ENCODE measurements at regions not wholly inside any gene's neighbourhood (a gene's known extent, or its start where the extent isn't known, plus 50 kb on each side); places are given as distances from the start of the nearest gene placed in this dataset.

GRCh38 chr11:95459291-95460042 lies 228.5 kb upstream of the SESN3 start:
- Histone ChIP-seq H3K4me1 (replicated peaks in 1 of 2) (no peaks in the 10 kb centered on the region), H3K27ac (no peak overlapping the region), H3K4me3 (no peak overlapping the region)
- ATAC-seq (replicated peaks in 6 of 8) = peak in 3 of 8 experiments; percentile 51 to 76 (median 61)
- WGBS, 10 experiments = 23 to 92% (median 78%) methylated on average over 2 to 7 of the region's 7 CpGs
- in situ Hi-C loops (cut with MboI; ENCODE audit: low pct_unique_long_range_greater_than_20kb in 2 of 9, low sequenced_read_pairs in 9 of 9, unreplicated experiment in 9 of 9) = no loop called here

DNA sequence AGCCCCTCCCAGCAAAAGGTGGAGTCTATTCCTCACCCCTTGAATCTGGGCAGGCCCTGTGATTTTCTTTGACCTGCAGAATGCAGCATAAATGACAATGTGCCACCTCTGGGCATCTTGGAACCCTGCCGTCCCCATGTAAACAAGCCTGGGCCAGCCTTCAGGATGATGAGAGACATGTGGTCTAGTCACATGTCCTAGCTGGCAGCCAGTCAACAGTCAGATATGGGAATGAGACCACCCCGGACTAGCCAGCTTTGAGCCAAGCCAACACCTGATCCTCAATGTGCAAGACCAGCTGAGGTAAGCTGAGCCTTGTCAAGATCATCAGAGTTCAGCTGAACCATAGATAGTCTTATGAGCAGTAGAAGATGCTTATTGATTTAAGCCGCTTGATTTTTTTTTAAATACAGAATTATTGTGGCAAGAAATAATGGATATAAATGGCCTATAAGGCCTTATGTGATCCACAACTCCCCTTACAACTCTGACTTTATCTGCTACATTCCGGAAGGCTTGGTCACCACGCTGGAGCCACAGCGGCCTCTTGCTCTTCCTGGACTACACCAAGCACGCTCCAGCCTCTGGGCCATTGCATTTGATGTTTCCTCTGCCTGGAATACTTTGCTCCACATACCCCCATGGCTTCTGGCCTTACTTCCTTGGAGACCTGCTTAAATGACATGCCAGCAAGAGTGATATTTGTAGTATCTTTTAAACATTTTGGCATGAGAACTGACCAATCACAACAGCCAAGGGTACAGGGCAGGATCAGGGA lies 225.9 kb upstream of the SESN3 start:
- H3K4me3 ChIP-seq = no peak overlapping the region
- no peak overlapping the region for H3K27ac ChIP-seq
- peaks cover 0 to 8% of the 10 kb centered on the region in 2 donors for H3K4me1 ChIP-seq (replicated peaks in 1 of 2)
- ATAC-seq (replicated peaks in 6 of 8) = no peak
- WGBS, 10 experiments = 75 to 93% (median 88%) methylated on average over 1 to 6 of the region's 7 CpGs; no CpG with 5 or more reads in 1 of the 10 experiments
- in situ Hi-C loops (cut with MboI; ENCODE audit: low pct_unique_long_range_greater_than_20kb in 2 of 9, low sequenced_read_pairs in 9 of 9, unreplicated experiment in 9 of 9) = no loop called here

GRCh38 chr11:95455228-95455970 lies 224.4 kb upstream of the SESN3 start:
- Histone ChIP-seq H3K4me1 (replicated peaks in 1 of 2) (peaks cover 0 to 8% of the 10 kb centered on the region in 2 donors), H3K4me3 (no peak overlapping the region), H3K27ac (no peak overlapping the region)
- ATAC-seq (replicated peaks in 6 of 8) = peak in 1 of 8 experiments; percentile 25
- in situ Hi-C loops (cut with MboI; ENCODE audit: low pct_unique_long_range_greater_than_20kb in 2 of 9, low sequenced_read_pairs in 9 of 9, unreplicated experiment in 9 of 9) = no loop called here
- 51 to 100% (median 83%) methylated on average over 1 to 6 of the region's 6 CpGs; no CpG with 5 or more reads in 2 of the 10 experiments for WGBS, 10 experiments

GRCh38 chr11:95453616-95454171 lies 222.7 kb upstream of the SESN3 start:
- no peak overlapping the region for H3K27ac ChIP-seq

DNA sequence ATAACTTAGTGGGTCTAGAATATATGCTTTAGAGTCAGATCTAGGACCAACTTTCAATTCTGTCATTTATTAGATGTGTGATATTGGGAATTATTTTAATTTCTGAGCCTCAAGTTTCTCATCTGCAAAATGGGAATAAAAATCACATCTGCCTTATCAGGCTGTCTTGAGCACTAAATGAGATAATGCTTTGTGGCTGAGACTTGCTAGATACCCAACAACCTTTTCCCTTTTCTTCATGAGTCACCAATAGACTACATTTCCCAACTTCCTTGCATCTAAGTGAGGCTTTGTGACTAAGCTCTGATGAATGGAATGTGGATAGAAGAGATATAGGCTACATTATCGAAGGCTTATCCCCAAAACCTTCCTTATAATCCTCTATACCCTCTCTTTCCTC lies 220.7 kb upstream of the SESN3 start:
- H3K4me3 ChIP-seq = no peak overlapping the region
- in situ Hi-C loops (cut with MboI; ENCODE audit: low pct_unique_long_range_greater_than_20kb in 2 of 9, low sequenced_read_pairs in 9 of 9, unreplicated experiment in 9 of 9) = no loop called here
- peaks cover 0 to 8% of the 10 kb centered on the region in 2 donors for H3K4me1 ChIP-seq (replicated peaks in 1 of 2)
- H3K27ac ChIP-seq = no peak overlapping the region
- ATAC-seq (replicated peaks in 6 of 8) = peak in 1 of 8 experiments; percentile 18
- 0 to 67% (median 60%) methylated on average over 1 of the region's 1 CpG; no CpG with 5 or more reads in 5 of the 10 experiments for WGBS, 10 experiments

More at GRCh38 chr11:95453616-95454171, 222.7 kb upstream of the SESN3 start:
- 22 to 100% (median 88%) methylated on average over 1 to 4 of the region's 7 CpGs; no CpG with 5 or more reads in 3 of the 10 experiments for WGBS, 10 experiments
- Histone ChIP-seq H3K4me3 (no peak overlapping the region), H3K4me1 (replicated peaks in 1 of 2) (peaks cover 0 to 8% of the 10 kb centered on the region in 2 donors)
- peak; percentile 26 to 95 (median 86) for ATAC-seq (replicated peaks in 6 of 8)
- in situ Hi-C loops (cut with MboI; ENCODE audit: low pct_unique_long_range_greater_than_20kb in 2 of 9, low sequenced_read_pairs in 9 of 9, unreplicated experiment in 9 of 9) = no loop called here

GRCh38 chr11:95451261-95451660 lies 220.3 kb upstream of the SESN3 start:
- H3K4me3 ChIP-seq = no peak overlapping the region
- H3K4me1 ChIP-seq (replicated peaks in 1 of 2) = peaks cover 0 to 8% of the 10 kb centered on the region in 2 donors
- no peak for ATAC-seq (replicated peaks in 6 of 8)
- H3K27ac ChIP-seq = no peak overlapping the region
- in situ Hi-C loops (cut with MboI; ENCODE audit: low pct_unique_long_range_greater_than_20kb in 2 of 9, low sequenced_read_pairs in 9 of 9, unreplicated experiment in 9 of 9) = no loop called here

DNA sequence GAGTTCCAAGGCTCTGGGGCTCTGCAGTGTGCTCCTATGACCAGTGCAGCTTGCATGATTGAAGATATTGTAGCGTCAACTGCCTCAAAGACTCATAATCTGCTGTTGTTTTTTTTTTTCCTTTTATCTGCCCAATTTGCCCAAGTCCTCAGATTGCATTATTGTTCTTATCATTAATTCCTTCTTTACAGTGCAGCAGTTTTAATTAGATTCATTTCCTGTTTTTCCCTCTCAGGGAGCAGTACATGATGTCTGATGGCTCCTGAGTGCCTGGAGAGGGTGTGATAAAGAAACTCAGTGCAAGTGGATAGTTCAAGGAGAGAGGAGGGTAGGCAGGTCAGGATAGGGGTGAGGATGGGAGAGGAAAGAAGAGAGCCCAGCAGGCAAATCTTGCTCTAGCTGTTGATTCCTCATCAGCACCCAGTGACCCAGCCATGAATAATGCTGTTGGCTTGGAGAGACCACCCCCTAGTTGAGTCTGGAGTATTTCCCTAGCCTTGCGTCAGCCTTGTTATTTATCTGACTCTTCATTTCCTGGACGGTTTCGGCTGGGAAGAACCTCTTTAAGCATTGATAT lies 219.6 kb upstream of the SESN3 start:
- no peak overlapping the region for H3K27ac ChIP-seq
- no peak overlapping the region for H3K4me3 ChIP-seq
- in situ Hi-C loops (cut with MboI; ENCODE audit: low pct_unique_long_range_greater_than_20kb in 2 of 9, low sequenced_read_pairs in 9 of 9, unreplicated experiment in 9 of 9) = no loop called here
- peaks cover 0 to 8% of the 10 kb centered on the region in 2 donors for H3K4me1 ChIP-seq (replicated peaks in 1 of 2)
- 48 to 94% (median 88%) methylated on average over 2 to 4 of the region's 4 CpGs; no CpG with 5 or more reads in 3 of the 10 experiments for WGBS, 10 experiments
- ATAC-seq (replicated peaks in 6 of 8) = peak in 2 of 8 experiments; percentile 11 to 22

DNA sequence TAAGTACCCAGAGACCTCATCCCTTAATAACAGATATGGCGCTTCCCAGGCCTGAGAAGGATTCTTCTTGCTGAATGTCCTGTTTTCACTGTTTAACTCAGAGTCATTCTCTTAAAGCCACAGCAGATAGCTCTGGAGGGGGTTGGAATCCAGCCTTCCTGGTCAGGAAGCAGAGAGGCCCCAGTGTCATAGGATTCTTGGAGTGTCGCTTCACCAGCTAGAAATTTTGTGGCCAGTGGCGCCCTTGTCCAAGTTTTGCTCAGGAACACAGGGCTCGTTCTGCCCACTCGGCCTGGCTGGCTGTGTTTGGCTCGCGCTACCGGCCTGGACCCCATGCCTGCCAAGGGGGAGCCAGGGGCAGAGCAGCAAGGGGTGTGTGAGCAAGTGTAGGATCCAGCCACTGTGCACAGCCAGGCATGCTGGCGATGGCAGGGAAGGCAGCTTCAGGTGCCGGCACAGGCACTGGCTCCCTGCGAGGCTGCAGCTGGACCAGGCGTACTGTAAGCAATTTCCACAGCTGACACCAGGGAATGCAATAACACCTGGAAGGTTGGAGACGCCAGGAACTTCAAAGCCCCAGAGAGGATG lies 214.8 kb upstream of the SESN3 start:
- WGBS, 10 experiments = 86 to 100% (median 100%) methylated on average over 1 to 6 of the region's 13 CpGs; no CpG with 5 or more reads in 3 of the 10 experiments
- no peak for ATAC-seq (replicated peaks in 6 of 8)

DNA sequence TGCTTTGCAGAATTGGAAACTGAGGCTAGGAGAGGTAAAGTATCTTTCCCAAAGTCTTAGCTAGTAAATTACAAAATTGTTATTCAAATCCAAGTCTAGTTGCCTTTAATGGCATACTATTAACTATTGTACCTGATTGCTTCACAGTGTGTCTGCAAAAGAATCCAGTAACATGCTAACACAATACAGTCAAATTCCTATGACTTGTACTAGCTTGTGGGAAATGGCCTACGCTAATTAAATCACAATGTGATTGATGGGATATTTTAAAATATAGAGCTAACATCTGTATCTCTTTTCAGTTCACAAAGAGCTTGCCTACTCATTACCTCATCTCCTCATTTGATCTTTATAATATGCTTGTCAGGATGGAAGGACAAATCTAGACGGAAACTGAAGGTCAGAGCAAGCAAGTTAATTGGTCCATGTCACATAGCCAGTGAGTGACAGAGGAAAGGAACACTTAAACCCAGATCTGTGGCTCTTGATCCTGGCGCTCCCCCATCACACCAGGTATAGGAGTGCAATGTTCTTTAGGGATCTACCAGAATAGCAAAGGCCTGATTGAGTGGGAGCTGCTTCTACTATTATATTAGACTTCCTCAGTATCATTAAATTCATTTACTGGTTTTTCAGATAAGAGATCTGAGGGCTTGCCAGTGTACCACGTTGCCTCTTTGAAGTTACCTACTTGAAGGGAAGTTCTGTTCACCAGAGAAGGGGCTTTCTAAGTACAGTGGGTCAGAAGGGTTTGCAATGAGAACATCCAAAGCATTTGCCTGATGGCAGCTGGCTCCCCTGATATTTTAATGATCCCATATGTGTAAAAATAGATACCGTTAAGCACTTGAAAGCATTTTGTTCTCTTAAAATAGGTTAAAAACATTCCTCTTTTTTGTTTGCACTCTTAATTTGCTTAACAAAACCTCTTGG lies 213.6 kb upstream of the SESN3 start:
- no peak overlapping the region for H3K4me3 ChIP-seq
- H3K27ac ChIP-seq = no peak overlapping the region
- no peaks in the 10 kb centered on the region for H3K4me1 ChIP-seq (replicated peaks in 1 of 2)
- in situ Hi-C loops (cut with MboI; ENCODE audit: low pct_unique_long_range_greater_than_20kb in 2 of 9, low sequenced_read_pairs in 9 of 9, unreplicated experiment in 9 of 9) = no loop called here
- 32 to 100% (median 63%) methylated on average over 1 to 5 of the region's 5 CpGs for WGBS, 10 experiments
- peak in 1 of 8 experiments; percentile 41 for ATAC-seq (replicated peaks in 6 of 8)

More for the DNA sequence above, 214.8 kb upstream of the SESN3 start:
- Histone ChIP-seq H3K4me3 (no peak overlapping the region), H3K4me1 (replicated peaks in 1 of 2) (no peaks in the 10 kb centered on the region), H3K27ac (no peak overlapping the region)
- in situ Hi-C loops (cut with MboI; ENCODE audit: low pct_unique_long_range_greater_than_20kb in 2 of 9, low sequenced_read_pairs in 9 of 9, unreplicated experiment in 9 of 9) = no loop called here

- ATAC-seq (replicated peaks in 6 of 8) = no peak
- no peak overlapping the region for H3K27ac ChIP-seq
- H3K4me3 ChIP-seq = no peak overlapping the region
- H3K4me1 ChIP-seq (replicated peaks in 1 of 2) = no peaks in the 10 kb centered on the region
- 68 to 100% (median 100%) methylated on average over 1 to 5 of the region's 5 CpGs; no CpG with 5 or more reads in 2 of the 10 experiments for WGBS, 10 experiments
- in situ Hi-C loops (cut with MboI; ENCODE audit: low pct_unique_long_range_greater_than_20kb in 2 of 9, low sequenced_read_pairs in 9 of 9, unreplicated experiment in 9 of 9) = no loop called here
Observed at GRCh38 chr11:95443386-95443785, 212.4 kb upstream of the SESN3 start.

GRCh38 chr11:95442531-95443050 lies 211.6 kb upstream of the SESN3 start:
- Histone ChIP-seq H3K27ac (no peak overlapping the region), H3K4me3 (no peak overlapping the region), H3K4me1 (replicated peaks in 1 of 2) (no peaks in the 10 kb centered on the region)
- in situ Hi-C loops (cut with MboI; ENCODE audit: low pct_unique_long_range_greater_than_20kb in 2 of 9, low sequenced_read_pairs in 9 of 9, unreplicated experiment in 9 of 9) = no loop called here
- WGBS, 10 experiments = 60 to 100% (median 100%) methylated on average over 1 to 3 of the region's 3 CpGs
- ATAC-seq (replicated peaks in 6 of 8) = no peak
